ENCODE measurements at regions not wholly inside any gene's neighbourhood (a gene's known extent, or its start where the extent isn't known, plus 50 kb on each side); places are given as distances from the start of the nearest gene placed in this dataset.

- TF ChIP-seq SMAD1 (IDR thresholded peaks at IDR 0.05; ENCODE audit: low read depth, low read length, partially characterized antibody) (no peak), POLR2AphosphoS5 (IDR thresholded peaks at IDR 0.05; ENCODE audit: control insufficient read depth, insufficient read depth, low read depth, low read length) (no peak), TBL1XR1 (IDR thresholded peaks at IDR 0.05; ENCODE audit: low read length in 2 of 2) (no peak), PPARD (CRISPR knock-in tag; IDR thresholded peaks at IDR 0.05) (no peak), KLF10 (CRISPR knock-in tag; IDR thresholded peaks at IDR 0.05) (no peak), FOSL1 (tag; conservative IDR thresholded peaks at IDR 0.05) (no peak), BRF2 (IDR thresholded peaks at IDR 0.05; ENCODE audit: borderline replicate concordance, insufficient read depth, insufficient read length) (no peak), REST (IDR thresholded peaks at IDR 0.05; ENCODE audit: borderline replicate concordance) (no peak), REST (CRISPR knock-in tag; IDR thresholded peaks at IDR 0.05; ENCODE audit: low read depth) (no peak)
These were observed 55.3 kb upstream of the RNU6ATAC start for GRCh38 chr9:134219646-134220060.
